ENCODE measurements at regions not wholly inside any gene's neighbourhood (a gene's known extent, or its start where the extent isn't known, plus 50 kb on each side); places are given as distances from the start of the nearest gene placed in this dataset.

DNA sequence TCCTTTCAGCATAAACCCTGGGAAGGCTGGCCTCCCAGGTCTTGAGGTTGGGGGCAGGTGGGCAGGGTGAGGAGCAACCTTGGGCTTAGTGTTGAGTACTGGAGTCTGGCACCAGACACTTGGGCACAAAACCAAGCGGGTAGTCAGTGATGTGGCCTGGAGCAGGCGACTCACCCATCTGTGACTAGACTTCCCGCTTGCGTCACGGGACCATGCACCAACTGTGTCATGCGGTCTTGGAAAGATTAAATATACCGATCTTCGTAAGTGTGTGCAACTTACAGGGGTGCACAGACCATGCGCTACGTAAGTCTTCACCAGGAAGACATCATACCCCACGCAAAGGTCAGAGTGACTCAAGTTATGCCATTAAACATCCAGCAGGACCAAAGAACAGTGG is 304.4 kb upstream of the IRX4 start:
- Mint-ChIP-seq H3K27ac (no peak overlapping the region), H3K4me1 (no peaks in the 10 kb centered on the region), H3K4me3 (no peak overlapping the region), H3K36me3 (ENCODE audit: low read depth) (no peaks in the 10 kb centered on the region), H3K27me3 (peaks cover 15% of the 10 kb centered on the region)
- ATAC-seq (no peak), DNase-seq (no peak)
- no peaks in the 10 kb centered on the region for H3K9me3 ChIP-seq (ENCODE audit: control insufficient read depth, low read length, poor library complexity, severe bottlenecking)

DNA sequence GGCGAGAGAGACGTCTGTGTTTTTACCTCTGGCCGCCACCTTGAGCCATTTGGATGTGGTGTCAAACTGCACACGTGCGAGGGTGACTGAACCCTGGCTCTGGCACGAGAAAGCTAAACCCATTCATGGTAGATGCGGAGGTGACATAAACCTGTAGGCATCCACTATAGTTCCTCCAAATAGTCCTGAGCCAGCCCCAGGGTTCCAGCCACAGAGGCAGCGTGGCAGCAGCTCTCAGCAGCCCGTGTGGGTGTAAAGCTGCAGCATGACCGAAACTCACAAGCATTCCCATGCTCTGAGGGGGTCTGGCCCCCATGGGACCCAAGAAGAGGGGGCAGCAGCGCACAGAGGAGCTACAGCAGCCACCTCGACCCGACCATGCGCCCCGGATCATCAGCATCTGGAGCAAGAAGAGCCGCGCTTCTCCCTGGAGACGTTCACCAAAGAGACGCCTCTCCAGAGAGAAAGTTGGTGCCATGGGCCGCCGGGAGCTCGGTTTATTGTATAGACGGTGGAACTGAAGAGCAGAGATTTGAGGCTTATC is 303.8 kb upstream of the IRX4 start:
- no peaks in the 10 kb centered on the region for H3K36me3 Mint-ChIP-seq (ENCODE audit: low read depth)

DNA sequence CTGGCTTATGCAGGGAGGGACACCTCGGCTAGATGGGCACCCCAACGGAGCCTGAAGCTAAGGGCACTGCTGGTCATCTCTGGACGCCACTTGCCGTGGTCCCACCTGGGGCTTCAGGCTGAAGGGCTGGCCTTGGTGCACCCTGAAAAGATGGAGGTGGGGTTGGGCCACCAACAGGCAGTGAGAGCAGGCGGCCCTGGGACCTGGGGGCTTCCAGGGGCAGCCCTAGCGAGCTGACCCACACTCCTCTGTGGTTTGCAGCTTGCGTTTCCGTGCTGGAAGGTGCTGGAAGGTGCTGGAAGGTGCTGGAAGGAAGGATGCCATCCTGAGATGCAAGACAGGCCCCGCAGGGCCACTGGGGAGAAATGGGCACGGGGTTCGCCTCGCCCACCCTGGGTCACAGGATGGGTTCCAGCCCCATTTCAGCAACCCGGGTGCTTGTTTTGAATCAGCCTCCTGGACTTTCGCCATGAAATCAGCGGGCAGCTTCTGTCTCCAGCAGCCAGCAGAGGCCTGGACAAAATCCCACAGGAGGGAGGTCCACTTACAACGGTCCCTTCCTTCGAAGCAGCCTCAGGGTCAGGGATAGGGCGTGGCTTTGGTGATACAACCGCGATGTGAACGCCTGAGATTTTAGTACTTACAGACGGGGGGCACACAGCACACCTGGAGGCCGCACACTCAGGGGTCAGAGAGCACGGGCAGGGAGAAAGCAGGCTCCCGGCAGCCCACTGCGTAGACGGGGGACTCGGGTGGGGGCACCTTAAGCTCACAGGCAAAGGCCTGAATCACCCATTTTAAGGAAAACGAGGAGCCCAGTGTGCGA is 303.1 kb upstream of the IRX4 start:
- no peaks in the 10 kb centered on the region for H3K36me3 Mint-ChIP-seq (ENCODE audit: low read depth)
- DNase-seq = no peak
- H3K27me3 Mint-ChIP-seq = peaks cover 28% of the 10 kb centered on the region
- ATAC-seq = no peak
- H3K27ac Mint-ChIP-seq = no peak overlapping the region
- H3K4me3 Mint-ChIP-seq = no peak overlapping the region
- H3K4me1 Mint-ChIP-seq = no peaks in the 10 kb centered on the region
- H3K9me3 ChIP-seq (ENCODE audit: control insufficient read depth, low read length, poor library complexity, severe bottlenecking) = no peaks in the 10 kb centered on the region

More for the DNA sequence above, 303.8 kb upstream of the IRX4 start:
- DNase-seq (no peak), ATAC-seq (no peak)
- H3K27ac Mint-ChIP-seq = no peak overlapping the region
- H3K4me1 Mint-ChIP-seq = no peaks in the 10 kb centered on the region
- H3K27me3 Mint-ChIP-seq = peaks cover 22% of the 10 kb centered on the region
- H3K9me3 ChIP-seq (ENCODE audit: control insufficient read depth, low read length, poor library complexity, severe bottlenecking) = no peaks in the 10 kb centered on the region
- no peak overlapping the region for H3K4me3 Mint-ChIP-seq

DNA sequence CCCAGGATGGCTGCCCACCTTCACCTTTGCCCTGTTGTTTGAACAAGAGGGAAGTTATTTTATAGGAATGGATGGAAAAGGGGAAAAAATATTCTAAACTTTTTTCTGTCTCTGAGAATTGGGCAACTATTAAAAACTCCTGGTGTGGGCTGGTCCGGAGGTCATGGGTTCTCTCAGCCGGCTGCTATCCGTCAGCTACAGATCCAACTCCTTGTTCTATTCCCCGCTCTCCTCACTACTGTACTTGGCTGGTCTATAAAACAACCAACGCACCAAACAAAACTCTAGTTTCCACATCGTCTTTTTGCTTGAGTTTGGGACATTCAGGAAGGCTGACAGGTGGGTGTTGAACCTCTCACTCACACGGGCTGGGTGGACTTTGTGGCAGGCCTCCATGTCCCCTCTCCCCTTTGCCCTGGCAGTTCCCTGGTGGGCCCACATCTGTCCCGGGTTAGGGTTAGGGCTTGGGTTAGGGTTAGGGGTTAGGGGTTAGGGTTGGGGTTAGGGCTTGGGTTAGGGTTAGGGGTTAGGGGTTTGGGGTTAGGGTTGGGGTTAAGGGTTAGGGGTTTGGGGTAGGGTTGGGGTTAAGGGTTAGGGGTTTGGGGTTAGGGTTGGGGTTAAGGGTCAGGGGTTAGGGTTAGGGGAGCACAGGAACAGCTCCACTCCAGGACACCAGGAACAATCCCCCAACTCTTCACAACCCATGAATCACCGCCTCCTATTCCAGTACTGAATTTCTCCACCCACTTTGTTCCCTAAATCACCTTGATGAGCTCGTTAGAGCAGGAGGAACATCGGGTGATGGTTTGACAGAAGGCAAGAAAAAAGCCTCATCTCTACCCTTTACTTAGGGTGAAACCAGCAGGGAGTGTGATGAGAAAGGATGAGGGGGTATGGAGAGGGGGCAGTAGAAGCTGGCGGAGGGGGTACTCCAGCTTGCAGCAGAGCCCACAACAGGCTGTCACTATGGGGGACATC is 302.1 kb upstream of the IRX4 start:
- peaks cover 28% of the 10 kb centered on the region for H3K27me3 Mint-ChIP-seq
- no peak overlapping the region for H3K27ac Mint-ChIP-seq
- no peaks in the 10 kb centered on the region for H3K9me3 ChIP-seq (ENCODE audit: control insufficient read depth, low read length, poor library complexity, severe bottlenecking)
- ATAC-seq = no peak
- no peaks in the 10 kb centered on the region for H3K4me1 Mint-ChIP-seq
- no peak for DNase-seq
- H3K4me3 Mint-ChIP-seq = no peak overlapping the region
- no peaks in the 10 kb centered on the region for H3K36me3 Mint-ChIP-seq (ENCODE audit: low read depth)

DNA sequence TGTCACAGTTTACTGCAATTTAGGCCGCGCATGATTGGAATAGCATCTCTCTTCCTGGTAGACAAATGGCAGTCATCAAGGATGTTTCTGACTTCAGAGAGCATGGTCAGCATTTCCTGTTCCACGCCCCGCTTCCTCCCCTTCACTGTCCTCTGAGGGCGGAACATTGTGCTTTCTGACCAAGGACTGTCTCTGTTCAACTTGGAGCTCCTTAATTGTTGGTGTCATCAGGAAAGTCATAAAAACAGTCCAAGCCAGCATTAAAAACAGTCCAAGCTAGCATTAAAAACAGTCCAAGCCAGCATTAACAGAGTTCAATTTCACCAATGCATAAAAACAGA is 301.3 kb upstream of the IRX4 start:
- Mint-ChIP-seq H3K4me3 (no peak overlapping the region), H3K36me3 (ENCODE audit: low read depth) (no peaks in the 10 kb centered on the region), H3K27me3 (peaks cover 28% of the 10 kb centered on the region), H3K4me1 (no peaks in the 10 kb centered on the region), H3K27ac (no peak overlapping the region)
- H3K9me3 ChIP-seq (ENCODE audit: control insufficient read depth, low read length, poor library complexity, severe bottlenecking) = no peaks in the 10 kb centered on the region
- ATAC-seq (no peak), DNase-seq (no peak)

DNA sequence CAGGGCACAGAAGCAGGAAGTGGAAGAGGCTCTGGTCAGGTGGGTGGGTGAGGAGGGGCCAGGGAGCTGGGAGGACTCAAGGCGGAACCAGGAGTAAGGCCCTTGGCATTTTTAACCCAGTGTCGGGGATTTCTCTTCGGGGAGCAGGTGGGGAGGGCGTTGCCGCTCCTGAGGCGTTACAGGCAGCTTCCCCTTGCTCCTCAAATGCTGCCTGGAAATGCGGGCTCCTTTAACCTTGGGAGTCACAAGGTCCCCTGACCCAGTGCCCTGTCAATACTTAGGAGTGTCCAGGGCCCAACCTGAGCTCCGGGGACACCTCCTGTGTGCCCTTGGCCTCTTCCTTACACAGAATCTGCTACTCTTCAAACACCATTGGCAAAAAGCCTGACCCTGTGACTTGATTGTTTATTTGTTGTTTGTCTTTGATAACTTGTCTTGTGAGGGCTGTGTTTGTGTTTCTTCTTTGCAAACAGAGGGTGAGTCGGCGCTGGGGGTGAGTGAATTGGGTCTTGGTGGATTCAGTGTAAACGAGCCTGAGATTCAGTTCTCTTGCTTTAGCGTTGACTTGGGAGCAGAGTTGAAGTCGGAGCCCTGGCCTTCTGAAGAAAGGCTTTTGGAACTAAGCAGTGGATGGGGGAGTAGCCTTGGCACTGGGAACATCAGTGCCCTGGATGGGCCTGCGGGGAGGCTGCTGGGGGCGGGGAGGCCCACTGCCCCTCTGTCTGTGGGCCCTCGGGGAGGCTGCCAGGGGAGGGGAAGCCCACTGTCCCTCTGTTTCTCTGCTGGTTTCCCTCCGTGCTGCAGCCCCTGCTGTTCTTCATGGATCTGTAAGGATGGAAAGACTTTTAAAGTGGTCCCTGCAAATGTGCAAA is 300.7 kb upstream of the IRX4 start:
- H3K9me3 ChIP-seq (ENCODE audit: control insufficient read depth, low read length, poor library complexity, severe bottlenecking) = no peaks in the 10 kb centered on the region
- Mint-ChIP-seq H3K36me3 (ENCODE audit: low read depth) (no peaks in the 10 kb centered on the region), H3K4me1 (no peaks in the 10 kb centered on the region), H3K27ac (no peak overlapping the region), H3K4me3 (no peak overlapping the region), H3K27me3 (peaks cover 28% of the 10 kb centered on the region)
- ATAC-seq (no peak), DNase-seq (no peak)

DNA sequence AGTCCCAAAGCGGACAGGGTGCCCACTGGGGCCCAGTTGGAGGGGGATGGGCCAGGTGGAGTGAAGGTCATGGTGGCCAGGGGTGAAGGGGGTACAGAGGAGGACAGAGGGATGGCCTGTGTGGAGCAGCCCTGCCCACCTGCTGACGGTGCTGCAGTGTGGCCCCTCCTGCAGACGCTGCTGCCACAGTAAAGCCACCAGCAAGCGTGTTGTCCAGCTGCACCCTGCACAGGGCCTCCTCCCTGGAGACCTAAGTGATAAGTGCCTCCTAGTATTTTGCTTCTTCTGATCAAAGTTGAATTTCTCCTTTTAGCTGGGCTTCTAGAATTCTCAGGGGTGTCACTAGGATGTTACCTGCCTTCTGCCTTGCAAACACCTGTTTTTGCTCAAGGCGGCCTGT is 299.3 kb upstream of the IRX4 start:
- H3K36me3 Mint-ChIP-seq (ENCODE audit: low read depth) = no peaks in the 10 kb centered on the region
- H3K4me3 Mint-ChIP-seq = no peak overlapping the region
- no peak for DNase-seq

DNA sequence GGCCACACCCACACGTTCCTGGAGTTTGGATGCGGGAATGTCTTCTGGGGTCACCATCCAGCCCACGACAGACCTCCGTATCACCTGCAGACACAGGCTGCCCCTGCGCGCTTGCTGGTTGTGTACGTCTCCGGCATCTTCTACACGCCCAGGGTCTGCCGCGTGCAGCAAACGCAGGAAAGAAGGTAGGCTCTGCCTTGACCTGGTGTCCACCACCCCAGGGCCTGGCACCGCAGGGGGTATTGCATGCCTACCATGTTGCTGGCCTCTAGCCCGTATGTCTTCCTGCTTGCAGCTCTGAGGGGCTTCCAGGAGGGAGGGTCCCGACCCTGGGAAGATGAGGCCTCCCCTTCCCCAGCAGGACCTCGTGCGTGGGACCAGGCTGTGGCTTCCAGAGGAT is 298.8 kb upstream of the IRX4 start:
- no peak for ATAC-seq
- H3K36me3 Mint-ChIP-seq (ENCODE audit: low read depth) = no peaks in the 10 kb centered on the region
- peaks cover 28% of the 10 kb centered on the region for H3K27me3 Mint-ChIP-seq
- H3K27ac Mint-ChIP-seq = no peak overlapping the region
- H3K4me1 Mint-ChIP-seq = no peaks in the 10 kb centered on the region
- H3K4me3 Mint-ChIP-seq = no peak overlapping the region
- no peak for DNase-seq
- no peaks in the 10 kb centered on the region for H3K9me3 ChIP-seq (ENCODE audit: control insufficient read depth, low read length, poor library complexity, severe bottlenecking)

More for the DNA sequence above, 299.3 kb upstream of the IRX4 start:
- no peak overlapping the region for H3K27ac Mint-ChIP-seq
- H3K4me1 Mint-ChIP-seq = no peaks in the 10 kb centered on the region
- peaks cover 28% of the 10 kb centered on the region for H3K27me3 Mint-ChIP-seq
- ATAC-seq = no peak
- H3K9me3 ChIP-seq (ENCODE audit: control insufficient read depth, low read length, poor library complexity, severe bottlenecking) = no peaks in the 10 kb centered on the region

DNA sequence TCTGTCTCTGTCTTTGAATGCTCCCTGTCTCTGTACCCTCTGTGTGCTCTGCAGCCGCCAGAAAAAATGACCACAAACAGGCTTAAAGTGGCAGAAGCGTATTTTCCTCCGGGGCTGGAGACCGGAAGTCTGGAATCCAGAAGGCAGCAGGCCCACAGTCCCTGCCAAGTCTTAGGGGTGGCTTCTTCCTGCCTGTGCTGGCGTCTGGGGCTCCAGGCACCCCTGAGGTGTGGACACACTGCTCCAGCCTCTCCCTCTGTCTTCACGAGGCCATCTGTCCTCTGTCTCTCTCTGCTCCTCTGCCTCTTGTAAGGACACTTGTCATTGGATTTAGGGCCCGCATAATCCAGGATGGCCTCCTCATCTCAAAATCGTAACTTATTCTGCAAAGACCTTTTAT is 298.4 kb upstream of the IRX4 start:
- no peak for ATAC-seq

DNA sequence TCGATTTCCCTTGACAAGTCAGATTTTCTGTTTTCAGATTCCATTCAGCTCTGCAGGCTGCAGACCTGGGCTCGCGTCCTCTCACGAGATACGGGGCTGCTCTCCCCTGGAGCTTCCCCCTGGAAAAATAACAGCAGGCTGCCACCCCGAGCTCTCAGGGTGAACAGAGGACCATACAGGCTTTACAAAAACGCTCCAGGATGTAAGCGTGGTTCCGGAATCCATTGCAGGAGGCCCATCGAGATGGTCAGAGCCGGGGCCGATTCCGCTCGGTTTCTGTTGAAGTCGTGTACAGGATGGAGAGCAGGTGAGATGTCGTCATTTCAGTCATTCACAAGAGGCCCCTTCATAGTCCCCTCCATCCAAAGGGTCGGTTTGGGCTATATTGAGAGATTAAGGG is 297.7 kb upstream of the IRX4 start:
- no peak overlapping the region for H3K27ac Mint-ChIP-seq
- H3K27me3 Mint-ChIP-seq = peaks cover 28% of the 10 kb centered on the region
- H3K36me3 Mint-ChIP-seq (ENCODE audit: low read depth) = no peaks in the 10 kb centered on the region
- no peak overlapping the region for H3K4me3 Mint-ChIP-seq
- ATAC-seq (no peak), DNase-seq (no peak)
- no peaks in the 10 kb centered on the region for H3K9me3 ChIP-seq (ENCODE audit: control insufficient read depth, low read length, poor library complexity, severe bottlenecking)
- H3K4me1 Mint-ChIP-seq = no peaks in the 10 kb centered on the region

More for the DNA sequence above, 298.4 kb upstream of the IRX4 start:
- H3K9me3 ChIP-seq (ENCODE audit: control insufficient read depth, low read length, poor library complexity, severe bottlenecking) = no peaks in the 10 kb centered on the region
- Mint-ChIP-seq H3K4me3 (no peak overlapping the region), H3K27ac (no peak overlapping the region), H3K27me3 (peaks cover 28% of the 10 kb centered on the region), H3K4me1 (no peaks in the 10 kb centered on the region), H3K36me3 (ENCODE audit: low read depth) (no peaks in the 10 kb centered on the region)
- no peak for DNase-seq

DNA sequence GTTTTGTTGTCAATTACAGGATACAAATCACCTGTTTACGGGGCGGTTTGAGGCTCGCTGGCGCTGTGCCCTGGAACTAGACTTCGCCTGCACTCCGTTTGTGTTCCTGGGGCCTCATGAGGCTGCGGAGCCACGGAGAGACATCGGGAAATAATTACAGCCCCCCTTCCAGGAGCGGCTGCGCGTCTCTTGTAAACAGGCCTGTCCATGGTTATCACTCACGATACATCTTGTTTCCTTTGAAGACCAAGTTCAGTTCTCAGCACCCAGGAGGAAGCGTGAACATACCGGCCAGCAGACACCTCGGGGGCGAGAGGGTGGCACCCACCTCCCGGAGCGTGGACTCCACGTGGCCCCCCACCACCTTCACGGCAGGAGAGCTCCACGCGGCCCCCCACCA is 297.1 kb upstream of the IRX4 start:
- H3K27ac Mint-ChIP-seq = no peak overlapping the region
- no peak overlapping the region for H3K4me3 Mint-ChIP-seq
- no peaks in the 10 kb centered on the region for H3K36me3 Mint-ChIP-seq (ENCODE audit: low read depth)
- H3K27me3 Mint-ChIP-seq = peaks cover 28% of the 10 kb centered on the region
- H3K4me1 Mint-ChIP-seq = no peaks in the 10 kb centered on the region
- ATAC-seq = no peak
- no peaks in the 10 kb centered on the region for H3K9me3 ChIP-seq (ENCODE audit: control insufficient read depth, low read length, poor library complexity, severe bottlenecking)
- no peak for DNase-seq

DNA sequence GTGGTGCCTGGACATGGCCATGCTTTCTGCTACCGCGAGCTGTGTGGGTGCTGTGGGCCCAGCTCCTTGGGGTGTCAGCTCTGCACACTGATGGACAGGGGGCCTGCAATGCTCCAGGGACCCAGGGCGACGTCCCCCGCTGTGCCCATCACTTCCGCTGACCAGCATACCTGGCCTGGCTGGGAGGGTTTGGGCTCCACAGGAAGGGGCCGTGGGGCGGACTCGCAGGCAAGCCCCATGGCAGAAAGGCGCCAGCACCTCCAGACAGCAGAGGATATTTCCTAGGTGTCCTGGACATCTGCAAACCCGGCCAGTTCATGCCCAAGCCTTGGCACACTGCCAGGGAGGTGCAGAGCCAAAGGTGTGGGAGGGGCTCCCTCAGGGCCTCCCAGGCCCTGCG is 295.8 kb upstream of the IRX4 start:
- Mint-ChIP-seq H3K27ac (no peak overlapping the region), H3K27me3 (peaks cover 24% of the 10 kb centered on the region), H3K36me3 (ENCODE audit: low read depth) (no peaks in the 10 kb centered on the region), H3K4me3 (no peak overlapping the region), H3K4me1 (no peaks in the 10 kb centered on the region)
- H3K9me3 ChIP-seq (ENCODE audit: control insufficient read depth, low read length, poor library complexity, severe bottlenecking) = no peaks in the 10 kb centered on the region
- DNase-seq = no peak
- ATAC-seq = no peak

DNA sequence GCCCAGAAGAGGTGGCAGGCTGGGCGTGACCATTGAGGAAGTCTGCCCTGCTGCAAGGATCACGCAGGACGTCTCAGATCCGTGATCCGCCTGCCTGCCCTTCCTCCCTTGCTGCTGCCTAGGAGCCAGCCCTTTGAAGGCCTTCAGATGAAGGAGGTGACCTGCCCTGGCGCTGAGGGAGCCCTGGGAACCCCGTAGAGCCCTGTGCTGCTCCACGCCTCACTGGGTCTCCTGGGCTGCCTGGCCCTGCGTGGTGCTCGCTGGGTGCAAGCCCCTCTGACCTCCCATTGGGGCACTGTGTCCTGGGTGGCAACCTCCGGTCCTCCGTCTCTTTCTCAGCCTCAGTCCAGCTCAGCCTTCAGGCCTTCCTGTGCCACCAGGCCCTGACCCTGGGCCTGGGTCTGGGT is 295.3 kb upstream of the IRX4 start:
- H3K4me1 Mint-ChIP-seq = peaks cover 3% of the 10 kb centered on the region
- DNase-seq (no peak), ATAC-seq (no peak)
- H3K9me3 ChIP-seq (ENCODE audit: control insufficient read depth, low read length, poor library complexity, severe bottlenecking) = no peaks in the 10 kb centered on the region
- no peak overlapping the region for H3K27ac Mint-ChIP-seq
- H3K36me3 Mint-ChIP-seq (ENCODE audit: low read depth) = no peaks in the 10 kb centered on the region
- H3K4me3 Mint-ChIP-seq = no peak overlapping the region
- peaks cover 26% of the 10 kb centered on the region for H3K27me3 Mint-ChIP-seq

Data from T-helper 17 cell (primary cell).